Hepatic stellate cell (primary cell): ENCODE measurements at regions not wholly inside any gene's neighbourhood (a gene's known extent, or its start where the extent isn't known, plus 50 kb on each side); places are given as distances from the start of the nearest gene placed in this dataset.

Source experiments
- DNase-seq: peaks from one replicate; pipeline ENCODE4 v3.0.0; 2011; ENCODE audit warnings: low spot score

DNA sequence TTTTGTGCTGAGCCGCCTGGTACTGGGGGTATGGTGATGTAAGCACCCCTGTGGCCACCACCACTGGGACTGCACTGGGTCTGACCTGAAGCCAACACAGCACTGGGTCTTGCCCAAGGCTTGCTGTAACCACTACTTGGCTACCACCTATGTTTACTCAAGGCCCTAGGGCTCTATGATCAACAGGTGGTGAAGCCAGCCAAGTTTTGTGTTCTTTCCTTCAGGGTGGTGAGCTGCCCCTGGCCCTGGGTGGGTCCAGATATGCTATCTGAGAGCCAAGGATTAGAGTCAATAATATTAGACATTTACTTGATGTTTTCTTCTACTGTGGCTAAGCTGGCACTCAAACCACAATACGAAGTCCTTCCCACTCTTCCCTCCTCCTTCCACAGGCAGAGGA, 55.1 kb upstream of the PAGE4 start:
- no peak for DNase-seq

DNA sequence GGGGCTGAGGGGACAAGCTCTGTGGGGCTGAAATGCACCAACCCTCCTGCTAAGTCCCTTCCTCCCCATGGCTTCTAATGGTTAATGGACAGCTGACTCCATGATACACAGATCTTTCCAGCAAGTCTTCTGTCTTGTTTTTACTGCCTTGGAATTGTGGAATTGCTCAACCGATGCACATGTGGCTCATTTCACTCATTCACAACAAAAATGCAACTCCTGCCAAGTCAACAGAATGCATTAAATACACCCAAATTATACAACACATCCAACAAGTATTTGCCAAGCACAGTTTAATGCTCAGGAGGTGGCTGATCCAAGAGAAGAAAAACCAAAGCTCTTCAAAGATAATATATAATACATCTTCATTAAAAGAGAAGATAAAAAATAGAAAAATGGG, 61.9 kb upstream of the PAGE4 start:
- no peak for DNase-seq

DNA sequence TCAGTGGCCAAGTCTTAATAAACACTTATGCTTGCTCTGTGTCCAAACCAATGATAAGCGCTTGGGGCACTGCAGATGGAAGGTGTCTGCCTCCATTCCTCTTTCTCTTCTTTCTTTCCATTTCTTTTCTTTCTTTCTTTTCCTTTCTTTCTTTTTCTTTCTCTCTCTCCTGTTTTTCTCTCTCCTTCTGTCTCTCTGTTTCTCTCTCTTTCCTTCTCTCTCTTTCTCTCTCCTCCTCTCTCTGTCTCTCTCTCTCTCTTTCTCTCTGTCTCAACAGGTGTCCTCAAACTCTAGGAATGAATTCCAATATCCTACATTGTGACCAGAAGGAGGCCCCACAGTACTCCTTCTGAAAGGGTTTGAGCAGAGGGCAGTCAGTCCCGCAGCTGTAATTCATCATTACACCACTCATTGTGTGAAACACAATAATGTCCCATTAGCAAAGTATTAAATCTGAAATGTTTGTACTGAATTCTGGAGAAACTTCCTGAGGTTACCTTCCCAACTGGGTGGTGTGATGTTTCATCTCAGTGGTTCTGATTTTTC, 66.5 kb upstream of the PAGE1 start:
- DNase-seq, result no peak

DNA sequence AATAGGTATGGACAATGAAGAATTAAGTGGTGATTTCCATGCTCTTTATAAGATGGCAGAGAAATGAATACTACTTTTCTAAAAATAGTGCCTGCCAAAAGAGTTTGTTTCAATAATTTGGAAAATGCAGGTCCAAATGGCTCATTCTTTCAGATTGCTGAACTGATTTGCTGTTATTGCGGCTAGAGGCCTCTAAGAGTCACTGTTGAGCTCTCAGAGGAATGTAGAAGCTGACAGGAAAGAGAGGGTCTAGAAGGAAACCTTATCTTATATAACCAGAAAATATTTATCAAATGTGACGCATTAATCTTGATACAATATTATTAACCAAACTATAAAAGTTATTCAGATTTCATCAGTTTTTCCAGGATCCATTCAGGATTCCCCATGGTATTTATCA, 65.7 kb upstream of the PAGE1 start:
- peak; percentile 3 for DNase-seq

GRCh38 chrX:49760290-49760890, 64.6 kb upstream of the PAGE1 start:
- no peak for DNase-seq

DNA sequence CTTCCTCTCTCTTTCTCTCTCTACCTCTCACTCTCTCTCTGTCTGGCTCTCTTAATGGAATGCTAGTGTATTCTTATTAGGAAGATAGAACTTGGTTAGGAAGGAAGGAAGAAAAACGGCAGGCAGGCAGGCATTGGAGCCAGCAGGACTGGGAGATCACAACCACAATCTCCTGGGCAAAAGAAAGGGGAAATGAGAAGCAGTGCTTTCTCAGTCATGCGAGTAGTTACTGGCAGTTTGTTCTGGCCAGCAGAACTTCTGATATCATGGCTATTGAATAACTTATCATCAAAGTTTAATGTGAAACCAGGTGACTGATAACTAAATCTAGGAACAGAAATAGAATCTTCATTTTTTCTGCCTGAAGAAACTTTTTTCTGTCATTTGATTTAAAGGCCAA, 60.9 kb upstream of the PAGE1 start:
- no peak for DNase-seq

GRCh38 chrX:49754233-49754857, 58.6 kb upstream of the PAGE1 start:
- DNase-seq, result peak; percentile 9

GRCh38 chrX:49753691-49754090, 57.9 kb upstream of the PAGE1 start:
- no peak for DNase-seq

DNA sequence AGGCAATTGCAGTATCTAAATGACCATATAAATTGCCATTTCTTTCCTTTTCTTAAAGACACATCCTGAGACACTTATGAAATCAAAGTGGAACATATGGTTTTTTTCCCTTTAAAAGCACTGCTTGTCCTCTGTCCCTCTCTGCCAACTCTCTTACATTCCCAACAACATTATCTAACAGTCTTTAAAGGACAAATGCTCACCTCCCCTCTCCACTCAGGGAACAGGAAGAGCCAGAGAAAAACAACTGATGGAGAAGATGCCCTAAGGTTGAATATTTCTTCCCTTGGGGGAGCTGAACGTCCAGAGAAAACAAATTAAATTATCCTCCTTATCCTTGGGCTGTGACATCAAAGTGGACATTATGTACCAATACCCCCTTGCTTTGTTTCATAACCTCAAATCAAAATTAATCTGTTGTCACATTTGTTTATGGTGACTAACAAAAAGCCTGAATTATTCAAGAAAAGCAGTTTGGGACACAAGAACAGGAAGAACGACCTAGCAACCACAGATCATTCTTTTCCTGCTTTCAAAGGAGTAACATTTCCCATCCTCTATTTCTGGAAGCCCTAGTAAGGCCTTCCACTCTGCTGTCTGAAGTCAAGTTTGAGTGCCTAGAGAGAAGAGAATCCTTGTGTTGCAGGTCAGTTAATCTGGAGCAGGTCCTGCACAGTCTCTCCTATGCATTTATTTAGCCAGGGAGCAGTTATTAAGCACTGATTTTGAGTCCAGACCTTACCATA, 52.6 kb upstream of the PAGE1 start:
- no peak for DNase-seq

DNA sequence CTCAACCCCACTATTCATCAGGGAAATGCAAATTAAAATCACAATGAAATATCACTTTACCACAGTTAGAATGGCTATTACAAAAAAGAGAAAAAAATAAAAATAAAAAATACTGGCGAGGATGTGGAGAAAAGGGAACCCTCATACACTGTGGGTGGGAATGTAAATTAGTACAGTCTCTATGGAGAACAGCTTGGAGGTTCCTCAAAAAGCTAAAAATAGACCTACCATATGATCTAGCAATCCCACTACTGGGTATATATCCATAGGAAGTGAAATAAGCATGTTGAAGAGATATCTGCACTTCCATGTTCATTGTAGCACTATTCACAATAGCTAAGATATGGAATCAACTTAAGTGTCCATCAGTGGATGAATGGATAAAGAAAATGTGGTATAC, 50.5 kb upstream of the PAGE1 start:
- DNase-seq, result no peak
